Erythroblast (primary cell): ENCODE measurements at regions not wholly inside any gene's neighbourhood (a gene's known extent, or its start where the extent isn't known, plus 50 kb on each side); places are given as distances from the start of the nearest gene placed in this dataset.

Experiments
- GATA1 ChIP-seq: IDR thresholded peaks from 2 replicates; pipeline ENCODE4 v1.6.1; 2011; ENCODE audit warnings: low read depth, mild to moderate bottlenecking, control low read depth, low read length, moderate library complexity
- POLR2A ChIP-seq: IDR thresholded peaks from 2 replicates; pipeline ENCODE4 v1.6.1; 2011; ENCODE audit warnings: mild to moderate bottlenecking, low read length

- TF ChIP-seq POLR2A (no peak), GATA1 (no peak)
Measured at GRCh38 chr5:158174026-158174425, 315.1 kb upstream of the CLINT1 start.
